Fibroblast of peridontal ligament (primary cell): ENCODE measurements at regions not wholly inside any gene's neighbourhood (a gene's known extent, or its start where the extent isn't known, plus 50 kb on each side); places are given as distances from the start of the nearest gene placed in this dataset.

Experiments used
- DNase-seq: peaks from one replicate; pipeline ENCODE4 v3.0.0-alpha.2; 2010; ENCODE audit errors: extremely low read depth

DNA sequence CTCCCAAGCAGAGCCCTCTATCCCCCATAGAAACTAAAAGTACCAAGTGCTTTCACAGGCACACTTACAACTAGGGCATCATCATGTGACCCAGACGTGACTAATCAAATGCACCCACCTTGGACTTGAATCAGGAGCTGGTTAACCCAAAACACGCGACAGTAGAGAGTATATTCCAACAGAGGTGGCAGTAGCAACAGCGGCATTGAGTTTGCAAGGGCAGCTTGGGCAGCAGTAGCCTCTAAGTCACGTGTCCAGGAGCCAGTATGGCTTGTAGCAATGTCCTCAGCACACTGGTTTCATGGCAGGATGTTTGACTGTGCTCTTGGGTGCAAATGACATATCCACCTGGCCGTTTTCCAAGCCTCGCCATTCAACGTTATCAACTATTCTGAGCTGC, 73.4 kb upstream of the DNAH5 start:
- DNase-seq = no peak

GRCh38 chr5:14016549-14016948, 72.1 kb upstream of the DNAH5 start:
- no peak for DNase-seq

DNA sequence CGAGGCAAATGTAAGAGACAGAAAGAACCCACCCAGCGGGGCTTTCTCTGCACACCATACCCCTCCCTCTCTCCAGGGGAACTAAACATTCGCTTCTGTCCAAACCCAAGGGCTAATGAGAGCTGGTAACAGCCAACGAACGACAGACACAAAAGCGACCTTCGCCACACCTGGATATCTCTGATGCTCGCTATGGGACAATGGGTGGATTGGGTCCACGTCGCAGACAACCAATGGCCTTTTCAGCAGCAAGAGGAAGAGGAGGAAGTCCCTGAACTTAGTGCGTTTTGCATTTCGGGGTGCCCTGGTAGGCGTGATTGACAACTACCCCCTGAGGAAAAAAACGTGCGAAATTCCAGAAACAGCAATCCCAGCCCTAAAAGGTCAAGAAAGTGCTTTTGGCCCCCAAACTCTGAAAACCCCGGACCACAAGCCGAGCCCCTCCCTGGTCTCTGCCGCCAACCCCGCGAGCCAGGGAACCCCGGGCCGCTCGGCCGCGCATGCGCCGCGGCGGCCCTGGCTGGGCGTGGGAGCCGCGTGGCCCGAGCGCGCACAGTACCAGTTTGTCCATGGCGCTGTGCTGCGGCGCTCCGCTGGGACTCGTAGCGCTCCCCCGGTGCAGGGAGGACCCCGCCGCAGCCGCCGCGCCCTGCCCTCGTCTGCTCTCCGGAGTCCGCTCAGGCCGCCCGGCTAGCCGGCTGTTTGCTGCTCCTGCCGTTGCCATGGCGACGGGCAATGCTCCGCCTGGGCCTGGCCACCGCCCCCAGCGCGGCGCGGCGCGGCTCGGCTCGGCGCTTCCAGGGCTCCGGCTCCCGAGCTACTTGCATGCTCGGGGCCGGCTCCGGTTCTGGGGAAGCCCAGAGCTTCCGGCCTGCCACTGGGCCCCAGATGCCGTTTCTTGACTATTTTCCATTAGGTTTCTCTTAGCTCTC, 66.9 kb upstream of the DNAH5 start:
- peak; percentile 76 for DNase-seq

GRCh38 chr5:14009575-14009974, 65.1 kb upstream of the DNAH5 start:
- DNase-seq = no peak

DNA sequence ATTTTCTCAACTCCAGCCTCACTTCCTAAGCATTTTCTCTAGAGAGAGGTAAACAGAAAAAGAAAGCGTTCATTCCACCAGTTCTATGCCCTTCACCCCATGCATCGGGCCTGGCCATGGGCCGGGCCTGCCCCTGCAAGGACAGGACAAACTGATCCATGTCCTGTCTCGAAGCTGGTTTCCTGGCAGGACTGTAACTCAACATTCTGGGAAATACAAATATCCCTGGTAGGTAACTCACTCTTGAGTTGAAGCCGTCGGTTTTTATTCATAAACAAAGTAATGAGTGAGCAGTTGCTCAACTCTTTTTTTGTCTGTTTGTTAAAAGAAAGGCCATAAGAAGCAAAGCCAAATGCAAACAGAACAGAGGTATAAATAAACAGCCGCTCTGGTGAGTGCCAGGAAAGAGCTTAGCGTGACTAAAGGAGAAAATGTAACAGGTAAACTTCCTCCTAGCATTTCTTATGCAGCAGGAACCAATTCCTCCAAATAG, 64.4 kb upstream of the DNAH5 start:
- DNase-seq = no peak

DNA sequence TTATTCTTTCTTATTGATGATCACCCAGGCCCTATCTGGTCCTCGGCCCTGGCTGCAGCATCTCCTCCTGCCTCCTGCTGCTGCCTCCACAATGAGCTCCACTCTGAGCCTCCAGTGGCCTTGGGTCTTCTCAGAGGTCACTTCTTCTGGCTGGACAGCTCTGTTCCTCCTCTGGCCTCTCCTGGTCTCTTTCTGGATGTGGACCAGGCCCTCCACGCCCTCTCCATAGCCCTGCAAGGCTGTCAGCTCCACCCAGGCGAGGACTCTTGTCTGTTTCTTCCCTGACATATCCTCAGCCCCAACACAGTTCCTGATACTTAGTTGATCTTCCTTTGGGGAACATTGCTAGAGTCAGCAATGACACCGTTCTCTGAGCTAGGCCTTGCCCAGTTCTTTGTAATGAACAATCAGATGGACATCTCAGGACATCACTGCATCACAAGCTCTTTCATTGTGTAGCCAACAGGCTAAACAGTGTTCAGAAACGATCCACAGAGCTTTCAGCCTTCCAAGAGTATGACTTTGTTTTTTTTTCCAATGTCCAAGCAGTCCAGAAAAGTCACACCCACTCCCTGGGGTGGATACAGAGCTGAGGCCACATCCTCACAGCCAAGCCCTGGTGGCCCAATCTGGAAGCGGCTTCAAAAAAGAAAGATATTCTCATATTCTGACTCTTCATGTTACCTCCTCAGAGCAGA, 62.5 kb upstream of the DNAH5 start:
- DNase-seq = no peak

GRCh38 chr5:14004598-14005394, 60.3 kb upstream of the DNAH5 start:
- DNase-seq = peak; percentile 67

DNA sequence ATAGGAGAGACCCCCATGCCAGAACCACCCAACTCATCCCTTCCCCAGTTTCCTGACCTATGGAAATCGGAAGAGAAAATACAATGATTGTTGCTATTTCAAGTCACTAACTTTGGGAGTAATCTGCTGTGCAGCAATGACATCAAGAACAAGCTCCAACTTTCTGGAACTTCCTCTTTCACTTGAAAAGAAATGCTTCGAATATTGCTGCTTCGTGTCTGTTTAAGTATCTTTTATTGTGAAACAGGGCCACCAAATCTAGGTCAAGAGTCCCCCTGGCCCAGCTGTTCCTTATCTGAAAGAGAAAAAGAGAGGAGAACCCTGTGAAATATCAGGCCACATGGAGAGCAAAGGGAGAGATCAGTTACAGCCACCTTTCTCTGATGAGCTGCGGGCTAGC, 59.4 kb upstream of the DNAH5 start:
- no peak for DNase-seq

GRCh38 chr5:14003513-14003912, 59.0 kb upstream of the DNAH5 start:
- no peak for DNase-seq

DNA sequence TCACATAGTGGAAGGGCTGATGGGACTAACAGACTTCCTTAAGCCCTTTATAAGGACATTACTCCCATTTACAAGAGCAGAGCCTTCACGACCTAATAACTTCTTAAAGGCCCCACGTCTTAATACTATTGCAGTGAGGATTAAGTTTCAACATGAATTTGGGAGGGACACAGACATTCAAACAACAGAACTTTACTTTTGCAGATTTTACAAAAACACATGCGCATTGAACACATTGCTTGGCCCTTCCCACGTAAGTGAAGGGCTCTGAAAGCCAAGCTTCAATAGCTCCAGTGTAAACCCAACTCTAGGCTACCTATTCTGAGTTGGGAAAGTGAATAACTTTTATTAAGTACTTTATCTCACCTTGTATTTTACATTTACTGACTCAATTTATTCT, 53.8 kb upstream of the DNAH5 start:
- DNase-seq = no peak

DNA sequence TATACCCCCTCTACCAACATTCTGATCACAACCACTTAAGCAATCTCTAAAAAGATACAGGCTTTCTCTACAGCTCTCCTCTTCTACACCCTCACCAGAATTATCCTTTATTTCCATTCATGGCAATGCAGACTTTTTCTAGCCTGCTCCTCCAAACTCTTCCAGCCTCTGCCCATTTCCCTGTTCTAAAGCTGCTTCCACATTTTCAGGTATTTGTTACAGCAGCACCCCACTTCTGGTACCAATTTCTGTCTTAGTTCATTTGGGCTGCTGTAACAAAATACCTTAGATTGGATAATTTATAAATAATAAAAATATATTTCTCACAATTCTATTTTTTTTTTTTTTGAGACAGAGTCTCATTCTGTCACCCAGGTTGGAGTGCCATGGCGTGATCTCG, 53.0 kb upstream of the DNAH5 start:
- no peak for DNase-seq

DNA sequence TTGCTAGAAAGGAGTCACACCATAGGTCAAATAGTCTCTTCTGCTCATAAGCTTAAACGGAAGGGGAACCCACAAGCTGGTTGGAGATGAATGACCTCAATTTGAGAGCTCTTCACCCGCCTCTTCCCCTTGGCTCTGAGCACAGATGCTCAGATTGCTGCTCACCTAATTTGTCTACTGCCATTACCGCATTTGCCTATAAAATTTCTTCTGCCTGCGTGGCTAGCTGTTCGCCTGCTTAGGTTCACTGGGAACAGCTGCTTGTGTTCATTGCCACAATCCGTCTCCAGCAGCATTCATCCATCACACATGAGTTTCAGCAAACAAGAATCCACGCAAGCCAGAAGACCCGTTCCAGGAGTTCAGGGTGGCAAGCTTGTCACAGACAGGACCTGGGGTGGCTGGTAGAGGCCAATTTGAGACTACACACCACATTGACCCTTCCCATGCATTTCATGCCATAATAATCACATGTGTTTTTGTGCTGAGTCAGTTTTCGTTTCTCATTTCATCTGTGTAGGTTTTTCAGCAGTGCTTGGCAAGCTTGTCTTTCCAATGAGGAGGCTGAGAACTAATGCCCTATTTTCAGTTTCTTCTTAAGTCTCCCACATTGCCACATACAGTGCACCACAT, 50.2 kb upstream of the DNAH5 start:
- DNase-seq = peak; percentile 64
